CD14-positive monocyte (primary cell): ENCODE measurements at regions not wholly inside any gene's neighbourhood (a gene's known extent, or its start where the extent isn't known, plus 50 kb on each side); places are given as distances from the start of the nearest gene placed in this dataset.

Source experiments
- DNase-seq, 3 donors: peaks; one replicate each; pipeline ENCODE4 v3.0.0-alpha.2; 2011 to 2022
- H2AFZ ChIP-seq: 2 replicates; pipeline ENCODE4 v1.6.0; 2012; ENCODE audit warnings: mild to moderate bottlenecking, low read depth, low read length, inconsistent platforms; ENCODE audit not compliant: insufficient read depth, poor library complexity, severe bottlenecking
- H3K27ac ChIP-seq, 2 donors: 1 replicate in 1 of 2; 2 replicates in 1 of 2; pipeline ENCODE4 v1.5.1; 2012 to 2013; ENCODE audit warnings: low read length in 2 of 2, control low read depth in 1 of 2, inconsistent platforms in 1 of 2, low read depth in 1 of 2, mild to moderate bottlenecking in 1 of 2
- H3K27me3 ChIP-seq, 2 donors: one replicate each; pipeline versions ENCODE4 v1.6.0 to v1.6.1; 2011 to 2013; ENCODE audit warnings: low read length in 2 of 2; ENCODE audit not compliant: control insufficient read depth in 2 of 2, insufficient read depth in 2 of 2
- H3K36me3 ChIP-seq, 2 donors: replicated peaks in 1 of 2; 1 replicate in 1 of 2; 2 replicates in 1 of 2; pipeline versions ENCODE4 v1.5.1 to v1.6.1; 2012 to 2013; ENCODE audit warnings: low read length in 2 of 2, control low read depth in 1 of 2, inconsistent platforms in 1 of 2, mild to moderate bottlenecking in 1 of 2; ENCODE audit not compliant: insufficient read depth in 2 of 2, control insufficient read depth in 1 of 2
- H3K4me1 ChIP-seq, 2 donors: 1 replicate in 1 of 2; 2 replicates in 1 of 2; pipeline versions ENCODE4 v1.5.1 to v1.6.1; 2012 to 2013; ENCODE audit warnings: low read length in 2 of 2, control low read depth in 1 of 2, inconsistent platforms in 1 of 2, mild to moderate bottlenecking in 1 of 2, moderate library complexity in 1 of 2; ENCODE audit not compliant: insufficient read depth in 2 of 2, control insufficient read depth in 1 of 2
- H3K4me2 ChIP-seq: replicated peaks from 2 replicates; pipeline ENCODE3; 2012; ENCODE audit warnings: low read length, moderate library complexity, mild to moderate bottlenecking; ENCODE audit not compliant: poor library complexity, severe bottlenecking; ENCODE audit errors: extremely low read depth
- H3K4me3 ChIP-seq, 3 experiments: fragments of 200-600 bp in 1 of 3; sonication (generic) in 1 of 3; replicated peaks in 1 of 3; 1 replicate in 2 of 3; 2 replicates in 1 of 3; pipeline ENCODE4 v1.5.1; 2011 to 2013; ENCODE audit warnings: low read length in 3 of 3, mild to moderate bottlenecking in 3 of 3, control low read depth in 2 of 3, low read depth in 2 of 3, inconsistent platforms in 1 of 3, moderate library complexity in 1 of 3
- H3K79me2 ChIP-seq: 2 replicates; pipeline ENCODE4 v1.6.0; 2012; ENCODE audit warnings: mild to moderate bottlenecking, control low read depth, inconsistent platforms, low read length, moderate library complexity; ENCODE audit not compliant: insufficient read depth
- H3K9ac ChIP-seq: 2 replicates; pipeline ENCODE4 v1.6.0; 2017; ENCODE audit warnings: low read length, mild to moderate bottlenecking; ENCODE audit not compliant: insufficient read depth, poor library complexity, severe bottlenecking
- H3K9me3 ChIP-seq, 2 donors: replicated peaks in 1 of 2; 1 replicate in 1 of 2; 2 replicates in 1 of 2; pipeline versions ENCODE4 v1.5.1 to v1.6.1; 2012 to 2013; ENCODE audit warnings: low read length in 2 of 2, control low read depth in 1 of 2; ENCODE audit not compliant: control insufficient read depth in 1 of 2, insufficient read depth in 1 of 2
- H4K20me1 ChIP-seq: 2 replicates; pipeline ENCODE4 v1.6.0; 2012; ENCODE audit warnings: mild to moderate bottlenecking, low read length, control low read depth, moderate library complexity; ENCODE audit not compliant: insufficient read depth
- H3K27ac Mint-ChIP-seq, 7 donors: one replicate each; pipeline ENCODE4 v1.8.0; 2020; ENCODE audit warnings: mild to moderate bottlenecking in 7 of 7, mixed read lengths in 7 of 7, moderate library complexity in 6 of 7, inconsistent platforms in 2 of 7
- H3K27me3 Mint-ChIP-seq, 3 donors: one replicate each; pipeline ENCODE4 v1.8.0; 2021 to 2022; ENCODE audit warnings: low read depth in 3 of 3, mild to moderate bottlenecking in 3 of 3, mixed read lengths in 3 of 3, moderate library complexity in 3 of 3, inconsistent platforms in 1 of 3
- H3K36me3 Mint-ChIP-seq, 2 donors: one replicate each; pipeline ENCODE4 v1.8.0; 2020; ENCODE audit warnings: mixed read lengths in 2 of 2, inconsistent platforms in 1 of 2, mild to moderate bottlenecking in 1 of 2
- H3K4me1 Mint-ChIP-seq: one replicate; pipeline ENCODE4 v1.8.0; 2020; ENCODE audit warnings: mild to moderate bottlenecking, mixed read lengths
- H3K4me3 Mint-ChIP-seq, 2 donors: one replicate each; pipeline ENCODE4 v1.8.0; 2020; ENCODE audit warnings: mild to moderate bottlenecking in 2 of 2, mixed read lengths in 2 of 2, moderate library complexity in 1 of 2
- H3K9me3 Mint-ChIP-seq, 7 donors: one replicate each; pipeline ENCODE4 v1.8.0; 2020 to 2022; ENCODE audit warnings: mixed read lengths in 7 of 7, mild to moderate bottlenecking in 6 of 7, moderate library complexity in 6 of 7, inconsistent platforms in 2 of 7
- WGBS: methylation state at CpG from one replicate; pipeline ENCODE4 v1.1.5; 2013; ENCODE audit warnings: missing lambda C conversion rate; ENCODE audit not compliant: insufficient coverage; 5-methylcytosine and 5-hydroxymethylcytosine counted together
- intact Hi-C, 2 donors: fragments of 100-400 bp; cut with micrococcal nuclease; formaldehyde crosslinking; loops; one replicate each; pipeline versions ENCODE4 v1.15.0 to v1.15.1; 2023
- TF ChIP-seq, protein P1 (sequence below): fragments of 200-600 bp; IDR thresholded peaks from one replicate; pipeline ENCODE4 v1.8.0; 2022; ENCODE audit warnings: antibody characterized with exemption, mild to moderate bottlenecking

DNA sequence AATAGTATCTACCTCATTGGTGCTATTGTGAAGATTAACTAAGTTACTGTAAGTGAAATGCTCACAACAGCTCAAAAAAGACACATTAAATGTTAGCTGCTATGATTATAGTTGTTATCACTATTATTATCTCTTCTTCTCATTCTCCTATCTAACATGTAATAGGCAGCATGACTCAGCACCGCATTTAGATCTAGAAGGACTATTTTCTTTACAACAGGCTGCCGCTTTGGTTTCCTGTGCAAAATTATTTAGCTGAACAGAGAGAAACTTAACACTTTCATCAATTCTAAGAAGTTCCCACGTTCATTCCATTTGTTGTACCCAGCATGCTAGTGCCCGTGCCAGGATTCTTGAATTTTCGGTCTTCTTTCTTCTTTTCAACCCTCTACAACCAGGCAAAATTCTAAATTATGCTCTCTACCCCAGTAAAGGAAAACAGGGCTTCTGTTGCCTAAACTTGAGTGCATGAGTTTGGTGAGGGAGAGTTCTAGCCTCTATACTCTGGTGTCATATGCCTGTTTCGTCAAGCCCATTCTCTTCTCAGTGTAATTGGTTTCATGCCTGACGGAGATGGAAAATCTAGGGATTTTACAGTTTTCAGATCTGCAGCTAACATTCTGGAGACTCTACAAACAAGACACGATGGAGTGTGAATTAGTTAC lies 378.9 kb downstream of the PPP1R2C start:
- Mint-ChIP-seq H3K27ac (no peak overlapping the region), H3K36me3 (no peaks in the 10 kb centered on the region), H3K4me1 (no peaks in the 10 kb centered on the region), H3K27me3 (peaks cover 0 to 5% (median 2%) of the 10 kb centered on the region in 3 donors), H3K9me3 (peaks cover 0 to 6% (median 2%) of the 10 kb centered on the region in 7 donors), H3K4me3 (no peak overlapping the region)
- WGBS = 10% methylated on average over 2 of the region's 8 CpGs
- no peaks in the 10 kb centered on the region for H3K4me1 ChIP-seq
- H3K9me3 ChIP-seq = no peaks in the 10 kb centered on the region
- H3K27me3 ChIP-seq = no peaks in the 10 kb centered on the region
- H3K36me3 ChIP-seq = no peaks in the 10 kb centered on the region
- no peaks in the 10 kb centered on the region for H3K79me2 ChIP-seq
- H3K27ac ChIP-seq = no peak overlapping the region
- intact Hi-C loops = no loop called here
- H3K4me3 ChIP-seq = no peak overlapping the region
- H2AFZ ChIP-seq = no peak overlapping the region
- TF ChIP-seq, protein P1, sequence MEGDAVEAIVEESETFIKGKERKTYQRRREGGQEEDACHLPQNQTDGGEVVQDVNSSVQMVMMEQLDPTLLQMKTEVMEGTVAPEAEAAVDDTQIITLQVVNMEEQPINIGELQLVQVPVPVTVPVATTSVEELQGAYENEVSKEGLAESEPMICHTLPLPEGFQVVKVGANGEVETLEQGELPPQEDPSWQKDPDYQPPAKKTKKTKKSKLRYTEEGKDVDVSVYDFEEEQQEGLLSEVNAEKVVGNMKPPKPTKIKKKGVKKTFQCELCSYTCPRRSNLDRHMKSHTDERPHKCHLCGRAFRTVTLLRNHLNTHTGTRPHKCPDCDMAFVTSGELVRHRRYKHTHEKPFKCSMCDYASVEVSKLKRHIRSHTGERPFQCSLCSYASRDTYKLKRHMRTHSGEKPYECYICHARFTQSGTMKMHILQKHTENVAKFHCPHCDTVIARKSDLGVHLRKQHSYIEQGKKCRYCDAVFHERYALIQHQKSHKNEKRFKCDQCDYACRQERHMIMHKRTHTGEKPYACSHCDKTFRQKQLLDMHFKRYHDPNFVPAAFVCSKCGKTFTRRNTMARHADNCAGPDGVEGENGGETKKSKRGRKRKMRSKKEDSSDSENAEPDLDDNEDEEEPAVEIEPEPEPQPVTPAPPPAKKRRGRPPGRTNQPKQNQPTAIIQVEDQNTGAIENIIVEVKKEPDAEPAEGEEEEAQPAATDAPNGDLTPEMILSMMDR = no peak
- no peak for DNase-seq
- H4K20me1 ChIP-seq = no peaks in the 10 kb centered on the region
- no peak overlapping the region for H3K4me2 ChIP-seq
- no peak overlapping the region for H3K9ac ChIP-seq

DNA sequence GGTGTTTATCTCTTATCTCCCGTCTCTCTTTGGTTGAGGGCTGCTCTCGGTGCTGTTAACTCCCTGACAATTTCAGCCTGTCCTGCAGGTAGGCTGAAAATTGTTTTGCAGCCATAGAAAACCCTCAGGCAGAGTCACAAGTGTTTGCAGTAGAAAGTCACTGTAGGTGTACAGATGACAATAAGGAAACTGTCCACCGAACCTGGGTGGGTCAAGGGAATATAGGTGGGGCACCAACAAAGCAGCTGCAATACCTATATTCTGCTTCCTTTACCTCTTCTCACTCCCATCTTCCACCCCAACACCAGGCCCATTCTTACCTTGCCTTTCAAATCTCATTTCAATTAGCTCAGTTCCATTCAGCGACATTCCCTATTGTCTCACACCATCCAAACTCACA lies 381.8 kb downstream of the PPP1R2C start:
- no peak overlapping the region for H3K9ac ChIP-seq
- no peaks in the 10 kb centered on the region for H3K79me2 ChIP-seq
- no peak overlapping the region for H3K27ac Mint-ChIP-seq
- H3K4me3 Mint-ChIP-seq = no peak overlapping the region
- WGBS = no CpG with 5 or more reads among the region's 4 CpGs
- TF ChIP-seq, protein P1 = no peak
- no peaks in the 10 kb centered on the region for H3K4me1 Mint-ChIP-seq
- no peak overlapping the region for H3K4me3 ChIP-seq
- H3K27ac ChIP-seq = no peak overlapping the region
- H3K36me3 ChIP-seq = no peaks in the 10 kb centered on the region
- no peaks in the 10 kb centered on the region for H3K27me3 ChIP-seq
- no peaks in the 10 kb centered on the region for H3K4me1 ChIP-seq
- intact Hi-C loops = no loop called here
- no peak for DNase-seq
- H3K4me2 ChIP-seq = no peak overlapping the region
- no peaks in the 10 kb centered on the region for H3K36me3 Mint-ChIP-seq
- H3K9me3 Mint-ChIP-seq = peaks cover 0 to 2% (median 0%) of the 10 kb centered on the region in 7 donors
- H3K27me3 Mint-ChIP-seq = peaks cover 0 to 2% (median 1%) of the 10 kb centered on the region in 3 donors
- no peaks in the 10 kb centered on the region for H3K9me3 ChIP-seq
- no peak overlapping the region for H2AFZ ChIP-seq
- no peaks in the 10 kb centered on the region for H4K20me1 ChIP-seq
